SH-SY5Y (cell line): ENCODE measurements at regions not wholly inside any gene's neighbourhood (a gene's known extent, or its start where the extent isn't known, plus 50 kb on each side); places are given as distances from the start of the nearest gene placed in this dataset.

Source experiments
- GATA2 ChIP-seq: IDR thresholded peaks from 2 replicates; pipeline ENCODE4 v1.6.1; 2011; ENCODE audit warnings: mild to moderate bottlenecking, low read depth, low read length
- GATA3 ChIP-seq: IDR thresholded peaks from 2 replicates; pipeline ENCODE4 v1.6.1; 2011; ENCODE audit warnings: low read depth, mild to moderate bottlenecking, low read length, moderate library complexity

DNA sequence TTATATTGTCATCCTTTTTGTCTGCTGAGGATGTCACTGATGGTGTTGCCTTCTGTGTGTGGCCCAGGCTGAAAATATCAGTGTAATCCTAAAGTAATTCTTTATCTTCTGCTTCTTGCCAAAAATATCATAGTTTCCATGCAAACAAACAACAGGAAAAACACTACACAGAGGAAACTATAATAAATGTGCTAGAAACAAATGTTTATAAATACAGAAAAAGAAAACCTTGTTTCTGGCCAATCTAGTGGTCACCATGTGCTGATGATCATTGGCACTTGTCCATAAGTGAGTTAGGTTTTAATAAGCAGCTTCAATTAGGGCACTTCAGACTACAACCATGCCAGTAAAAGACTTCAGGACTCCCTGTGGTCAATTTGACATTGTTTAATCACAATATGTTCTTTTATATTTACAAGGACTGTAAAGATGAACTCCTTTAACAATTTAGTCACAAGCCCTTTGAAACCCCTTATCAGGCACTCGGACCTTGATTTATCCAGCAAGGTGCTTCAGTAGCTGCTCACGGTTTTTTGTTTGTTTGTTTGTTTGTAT, 124.8 kb downstream of the TMTC3 start:
- no peak for TF ChIP-seq GATA2
- TF ChIP-seq GATA3, result no peak
